Neural cell (in vitro differentiated cells): ENCODE measurements at regions not wholly inside any gene's neighbourhood (a gene's known extent, or its start where the extent isn't known, plus 50 kb on each side); places are given as distances from the start of the nearest gene placed in this dataset.

Experiments
- EZH2 ChIP-seq: fragments of 200-600, 300-800 bp; shearing (Covaris generic), sonication (generic); IDR thresholded peaks from 2 replicates; pipeline ENCODE4 v1.6.1; 2014; ENCODE audit warnings: antibody characterized with exemption, low read length, borderline replicate concordance, mild to moderate bottlenecking; ENCODE audit not compliant: insufficient read depth, poor library complexity, severe bottlenecking
- POLR2AphosphoS5 ChIP-seq: IDR thresholded peaks from 2 replicates; pipeline ENCODE4 v1.6.1; 2012
- SMC3 ChIP-seq: fragments of 450-650 bp; conservative IDR thresholded peaks from 2 replicates; pipeline ENCODE4 v1.6.1; 2014; ENCODE audit warnings: antibody characterized with exemption, mild to moderate bottlenecking, moderate library complexity; ENCODE audit not compliant: poor library complexity
- TF ChIP-seq, protein P1 (sequence below): fragments of 450-650 bp; IDR thresholded peaks from 2 replicates; pipeline ENCODE4 v1.5.1; 2014; ENCODE audit warnings: antibody characterized with exemption, mild to moderate bottlenecking, moderate library complexity; ENCODE audit not compliant: poor library complexity, severe bottlenecking

DNA sequence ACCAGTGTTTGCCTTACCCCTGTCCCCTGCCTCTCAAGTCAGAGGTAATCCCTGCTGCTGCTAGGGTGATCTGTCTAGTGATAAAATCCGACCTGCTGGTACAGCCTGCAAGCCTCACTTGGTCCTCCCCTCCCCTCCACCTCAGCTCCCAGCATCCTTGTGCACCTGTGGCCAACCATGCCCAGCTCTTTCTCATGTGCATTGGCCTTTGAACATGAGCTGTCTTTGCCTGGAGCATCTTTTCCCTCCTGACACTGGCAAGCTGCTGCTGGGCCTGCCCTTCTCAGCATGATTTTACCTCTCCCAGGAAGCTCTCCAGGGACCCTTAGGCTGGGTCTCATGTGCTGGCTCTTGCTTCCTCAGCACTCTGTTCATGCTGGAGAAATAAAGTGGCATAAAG lies 51.3 kb upstream of the CXCL12 start:
- TF ChIP-seq, protein P1, sequence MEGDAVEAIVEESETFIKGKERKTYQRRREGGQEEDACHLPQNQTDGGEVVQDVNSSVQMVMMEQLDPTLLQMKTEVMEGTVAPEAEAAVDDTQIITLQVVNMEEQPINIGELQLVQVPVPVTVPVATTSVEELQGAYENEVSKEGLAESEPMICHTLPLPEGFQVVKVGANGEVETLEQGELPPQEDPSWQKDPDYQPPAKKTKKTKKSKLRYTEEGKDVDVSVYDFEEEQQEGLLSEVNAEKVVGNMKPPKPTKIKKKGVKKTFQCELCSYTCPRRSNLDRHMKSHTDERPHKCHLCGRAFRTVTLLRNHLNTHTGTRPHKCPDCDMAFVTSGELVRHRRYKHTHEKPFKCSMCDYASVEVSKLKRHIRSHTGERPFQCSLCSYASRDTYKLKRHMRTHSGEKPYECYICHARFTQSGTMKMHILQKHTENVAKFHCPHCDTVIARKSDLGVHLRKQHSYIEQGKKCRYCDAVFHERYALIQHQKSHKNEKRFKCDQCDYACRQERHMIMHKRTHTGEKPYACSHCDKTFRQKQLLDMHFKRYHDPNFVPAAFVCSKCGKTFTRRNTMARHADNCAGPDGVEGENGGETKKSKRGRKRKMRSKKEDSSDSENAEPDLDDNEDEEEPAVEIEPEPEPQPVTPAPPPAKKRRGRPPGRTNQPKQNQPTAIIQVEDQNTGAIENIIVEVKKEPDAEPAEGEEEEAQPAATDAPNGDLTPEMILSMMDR = no peak
- TF ChIP-seq POLR2AphosphoS5 (no peak), SMC3 (no peak), EZH2 (no peak)
